GM19438 (cell line): ENCODE measurements at regions not wholly inside any gene's neighbourhood (a gene's known extent, or its start where the extent isn't known, plus 50 kb on each side); places are given as distances from the start of the nearest gene placed in this dataset.

Source experiments
- ATAC-seq: cut with Tn5 transposase; IDR thresholded peaks from one replicate; pipeline ENCODE4 v1.9.1; 2021; ENCODE audit warnings: low read depth; ENCODE audit not compliant: unreplicated experiment

DNA sequence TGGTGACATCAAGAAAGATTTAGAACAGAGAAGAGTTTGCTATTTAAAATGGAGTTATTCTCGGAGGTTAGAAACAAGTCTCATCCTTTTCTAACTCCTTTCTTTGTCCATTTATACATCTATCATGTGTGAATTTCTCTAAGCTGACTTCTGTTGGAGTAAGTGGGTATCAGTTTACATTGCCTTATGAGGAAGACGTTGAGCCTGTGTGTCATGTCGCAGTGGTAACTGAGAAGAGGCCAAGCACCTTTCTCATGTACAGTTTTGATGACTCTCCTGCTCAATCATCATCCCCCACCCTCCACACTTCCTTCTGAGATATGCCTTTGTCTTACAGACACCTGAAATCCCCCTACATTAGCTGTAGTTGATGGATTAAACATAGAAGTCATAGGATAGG is 624.8 kb downstream of the LIG4 start:
- no peak for ATAC-seq

DNA sequence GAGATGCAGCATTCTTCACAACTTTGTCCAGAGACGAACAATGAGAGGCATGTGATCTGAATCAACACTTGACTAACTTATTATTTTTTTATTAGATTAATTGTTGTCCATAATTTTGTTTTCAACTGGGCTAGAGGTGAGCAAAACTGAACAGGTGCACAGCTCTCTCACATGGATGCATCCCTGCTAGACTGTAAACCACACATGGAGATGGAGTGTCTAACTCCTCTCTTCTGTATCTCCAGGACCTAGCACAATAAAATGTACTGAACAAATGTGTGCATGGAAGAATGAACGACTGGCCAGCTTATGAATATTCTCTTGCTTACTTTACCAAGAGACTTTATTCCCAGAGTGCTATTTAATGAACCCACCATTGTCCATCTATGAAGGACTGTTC is 627.7 kb downstream of the LIG4 start:
- ATAC-seq = no peak

DNA sequence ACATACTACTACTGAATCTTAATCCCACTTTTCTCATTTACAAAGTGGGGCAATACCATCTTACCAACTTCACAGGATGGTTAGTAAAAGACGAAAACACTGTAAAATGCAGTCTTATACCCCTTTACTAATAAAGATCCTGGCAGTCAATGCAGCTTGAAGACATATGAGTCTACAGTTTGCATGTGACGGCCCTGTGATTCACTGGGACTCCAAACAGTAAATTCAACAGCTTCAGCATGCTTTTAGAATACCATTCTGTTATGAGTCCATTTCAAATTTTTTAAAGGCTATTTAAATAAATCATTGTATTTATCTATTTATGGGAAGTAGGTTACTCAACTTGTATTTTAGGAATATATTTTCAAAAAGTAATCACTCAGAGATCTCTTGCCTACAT is 629.1 kb downstream of the LIG4 start:
- no peak for ATAC-seq

DNA sequence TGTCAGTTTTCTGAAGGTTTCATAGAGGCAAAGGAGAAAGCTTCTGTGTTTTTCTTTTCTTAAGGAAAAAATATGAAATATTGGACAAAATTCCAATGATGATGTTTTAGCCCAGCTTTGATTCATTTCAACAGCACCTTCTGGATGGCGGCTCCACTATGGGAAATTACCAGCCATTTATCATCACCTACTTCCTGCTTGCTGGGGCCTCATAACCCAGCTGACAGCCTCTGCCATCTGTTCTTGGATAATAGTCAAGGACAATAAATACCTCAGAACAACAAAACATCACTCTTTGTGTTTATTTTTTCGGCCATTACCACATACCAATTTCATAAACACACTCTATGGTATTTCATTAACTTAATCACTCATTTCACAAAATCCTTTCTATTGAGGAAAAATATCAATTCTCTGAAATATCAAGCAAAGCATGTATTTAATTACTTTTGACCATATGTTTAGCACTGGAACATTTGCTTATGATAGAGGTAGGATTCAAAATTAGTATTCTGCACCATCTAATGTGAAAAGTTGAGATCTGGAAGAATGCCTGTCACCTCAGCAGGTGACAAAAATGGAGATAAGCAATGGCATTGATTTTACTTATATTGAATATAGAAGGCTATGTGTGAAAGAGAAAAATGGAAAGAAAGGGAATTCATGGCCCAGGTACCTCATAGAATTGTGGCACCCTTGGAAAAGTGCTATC is 629.7 kb downstream of the LIG4 start:
- no peak for ATAC-seq

DNA sequence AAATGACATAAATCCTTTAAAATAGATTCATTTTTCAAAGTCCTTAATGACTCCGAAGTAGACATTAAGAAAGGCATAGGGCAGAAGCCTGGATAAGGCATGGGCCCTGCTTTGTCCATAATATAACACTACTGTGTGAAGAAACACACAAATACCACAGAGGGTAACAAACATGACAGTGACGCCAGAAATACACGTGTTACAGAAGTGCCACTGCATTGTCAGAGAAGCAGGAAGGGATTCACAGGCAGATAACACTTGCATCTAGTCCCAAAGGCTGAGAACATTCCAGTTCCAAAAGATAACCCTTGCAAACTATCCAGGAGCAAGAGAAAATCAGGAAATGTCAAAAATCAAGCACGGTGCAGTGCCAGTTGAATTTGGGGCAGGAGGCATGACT is 633.2 kb downstream of the LIG4 start:
- ATAC-seq = no peak

DNA sequence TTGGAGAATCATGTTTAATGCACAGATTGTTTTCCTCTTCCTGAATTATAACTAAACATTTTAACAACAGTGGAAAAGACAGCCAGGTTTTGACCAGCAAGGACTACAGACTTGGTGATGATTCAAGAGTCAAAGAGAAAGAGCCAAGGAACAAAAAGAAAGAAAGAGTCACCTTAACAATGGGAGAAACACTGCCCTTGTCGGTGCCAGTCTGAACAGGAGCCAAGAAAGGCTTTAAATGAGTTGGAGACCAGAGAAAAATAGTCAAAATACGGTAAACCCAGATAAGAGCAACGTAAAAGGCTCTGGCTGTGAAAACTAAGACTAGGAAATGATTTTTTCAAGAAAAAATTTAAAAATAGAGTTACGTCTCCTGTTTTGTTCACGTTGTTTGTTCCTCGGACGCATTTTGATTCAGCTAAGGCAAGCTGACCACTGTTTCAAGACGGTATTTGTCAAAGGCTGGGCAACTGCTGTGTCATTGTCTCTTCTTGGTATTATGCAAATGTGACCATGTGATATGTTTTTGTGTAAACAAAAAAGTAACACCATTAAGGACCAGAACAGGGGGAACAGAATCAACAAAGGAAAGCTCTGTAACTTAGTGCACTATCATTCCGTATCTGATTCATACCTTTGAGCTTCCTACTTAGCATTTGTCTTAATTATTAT is 634.5 kb downstream of the LIG4 start:
- no peak for ATAC-seq

DNA sequence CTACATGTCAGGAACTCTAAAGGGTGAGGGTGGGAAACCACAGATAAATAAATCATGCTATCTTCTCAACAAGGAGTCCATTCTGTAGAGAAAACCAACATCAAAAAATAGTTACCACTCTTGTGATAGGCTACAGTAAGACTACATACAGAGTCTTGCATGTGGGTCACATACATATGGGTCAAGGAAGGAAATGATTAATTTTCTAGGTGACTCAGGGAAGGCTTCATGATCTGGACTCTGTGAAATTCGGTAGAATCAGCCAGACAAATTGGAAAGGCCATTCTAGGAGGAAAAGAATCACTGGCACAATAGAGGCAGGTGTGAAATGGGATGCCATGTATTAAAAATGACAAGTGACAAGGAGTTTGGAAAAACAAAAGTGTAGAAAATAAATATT is 638.9 kb downstream of the LIG4 start:
- no peak for ATAC-seq

DNA sequence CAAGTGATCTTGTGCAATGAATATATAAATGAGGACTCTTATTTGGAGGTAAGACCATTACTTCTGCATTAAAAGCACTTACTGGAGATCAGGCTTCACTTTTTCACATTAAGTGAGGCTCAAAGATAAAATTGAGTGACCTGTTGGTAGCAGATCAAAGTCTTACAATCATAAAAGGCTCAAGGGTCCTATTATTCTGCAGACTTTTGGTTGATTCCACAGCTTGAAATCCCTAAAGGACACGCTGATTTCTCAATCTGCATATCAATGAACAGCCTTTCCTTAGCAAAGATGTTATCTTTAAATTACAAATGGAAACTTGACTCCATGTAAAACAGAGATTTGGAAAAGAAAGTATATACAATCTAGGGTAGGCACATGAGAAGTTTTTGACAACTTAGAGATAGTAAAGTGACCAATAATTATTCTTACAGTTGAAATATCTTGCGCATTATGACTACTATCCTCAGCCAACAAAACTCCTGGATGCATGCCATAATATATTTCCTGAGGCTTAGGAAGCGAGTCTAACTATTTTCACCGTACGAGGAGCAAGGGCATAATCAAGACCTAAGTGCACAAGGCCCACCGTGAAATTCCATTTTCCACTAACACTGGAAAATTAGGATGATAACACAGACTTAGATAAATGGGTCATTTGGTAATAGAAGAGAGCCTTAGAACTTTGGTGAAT is 640.7 kb downstream of the LIG4 start:
- no peak for ATAC-seq

DNA sequence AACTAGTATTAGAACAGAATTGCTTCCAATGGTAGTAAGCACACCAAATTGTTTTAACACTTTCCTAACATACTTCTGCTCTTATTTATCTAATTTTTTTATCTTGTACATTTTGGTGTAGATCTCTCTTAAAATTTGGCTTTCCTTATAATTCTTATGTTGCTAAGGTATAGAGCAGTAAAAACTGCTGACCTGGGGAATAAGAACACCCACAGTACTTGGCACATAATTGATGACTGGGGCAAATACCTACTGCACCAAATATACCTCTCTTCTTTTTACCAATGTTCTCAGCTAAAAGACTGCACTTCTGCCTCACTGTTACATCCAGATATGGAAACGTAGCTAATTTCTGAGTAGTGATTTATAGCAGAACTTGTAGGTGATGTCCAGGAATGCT is 642.2 kb downstream of the LIG4 start:
- no peak for ATAC-seq

DNA sequence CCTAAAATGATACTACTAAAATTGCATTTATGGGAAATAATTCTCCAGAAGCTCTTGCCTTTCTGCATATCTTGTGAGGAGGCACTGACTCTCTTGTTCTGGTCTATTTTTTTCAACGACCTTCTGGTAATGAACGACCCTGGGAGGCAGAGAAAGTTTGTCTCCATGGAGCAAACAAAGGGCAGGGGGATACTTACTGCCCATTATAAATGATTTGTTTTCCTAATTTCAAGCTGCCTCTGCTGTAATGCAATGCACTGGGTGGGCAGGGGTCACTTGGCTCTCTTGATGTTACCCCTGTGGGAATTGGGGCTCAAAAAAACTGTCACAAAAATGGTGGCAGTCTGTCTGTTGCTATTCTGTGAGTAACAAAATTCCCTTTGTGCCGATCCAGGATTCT is 643.2 kb downstream of the LIG4 start:
- ATAC-seq = no peak

DNA sequence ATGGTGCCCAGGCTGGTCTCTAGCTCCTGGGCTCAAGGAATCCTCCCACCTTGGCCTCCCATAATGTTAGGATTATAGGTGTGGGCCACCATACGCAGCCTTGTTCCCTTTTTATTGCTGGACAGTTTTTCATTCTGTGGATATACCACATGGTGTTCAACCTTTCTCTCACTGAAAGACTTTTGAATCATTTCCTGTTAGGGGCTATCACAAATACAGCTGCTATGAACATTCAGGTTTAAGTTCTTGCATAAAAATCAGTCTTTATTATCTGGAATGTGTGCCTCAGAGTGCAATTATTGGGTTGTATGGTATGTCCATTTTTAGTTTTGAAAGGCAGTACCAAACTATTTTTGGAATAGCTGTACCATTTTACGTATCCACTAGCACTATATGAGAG is 647.2 kb downstream of the LIG4 start:
- no peak for ATAC-seq

DNA sequence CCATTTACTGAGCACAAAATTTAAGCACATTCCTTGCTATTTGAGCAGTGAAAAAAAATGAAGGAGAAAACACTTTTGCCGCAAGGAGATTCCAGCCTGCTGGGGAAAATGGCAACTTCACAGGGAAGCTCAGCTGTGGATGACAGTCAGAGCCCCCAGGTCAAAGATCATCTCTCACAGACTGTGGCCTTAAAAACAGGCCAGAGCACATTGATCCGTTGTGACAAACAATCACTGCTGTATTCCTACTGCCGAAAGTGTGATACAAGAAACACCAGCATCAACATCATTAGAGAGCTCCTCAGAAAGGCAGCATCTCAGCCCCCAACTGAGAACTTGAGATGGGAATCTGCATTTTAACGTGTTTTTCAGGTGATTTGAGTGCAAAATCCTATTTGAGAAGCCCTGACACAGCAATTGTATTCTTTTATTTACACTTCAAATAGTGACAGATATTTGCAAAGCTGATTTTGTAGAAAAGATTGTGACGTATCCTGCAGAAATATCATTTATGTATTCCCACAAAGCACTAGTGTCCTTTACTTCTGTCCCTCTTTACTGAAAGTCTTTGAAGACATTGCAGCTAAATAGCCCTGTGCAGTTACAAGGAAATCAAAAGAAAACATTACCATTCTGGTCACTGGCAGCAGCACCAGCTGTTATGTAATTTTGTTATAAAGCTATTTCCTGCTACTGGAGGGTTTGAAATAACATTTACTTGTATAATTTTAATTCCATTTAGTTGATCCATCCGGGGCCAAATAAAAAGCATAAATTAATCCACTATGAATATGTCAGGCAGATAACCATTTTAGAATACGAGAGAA is 652.0 kb downstream of the LIG4 start:
- ATAC-seq = no peak

DNA sequence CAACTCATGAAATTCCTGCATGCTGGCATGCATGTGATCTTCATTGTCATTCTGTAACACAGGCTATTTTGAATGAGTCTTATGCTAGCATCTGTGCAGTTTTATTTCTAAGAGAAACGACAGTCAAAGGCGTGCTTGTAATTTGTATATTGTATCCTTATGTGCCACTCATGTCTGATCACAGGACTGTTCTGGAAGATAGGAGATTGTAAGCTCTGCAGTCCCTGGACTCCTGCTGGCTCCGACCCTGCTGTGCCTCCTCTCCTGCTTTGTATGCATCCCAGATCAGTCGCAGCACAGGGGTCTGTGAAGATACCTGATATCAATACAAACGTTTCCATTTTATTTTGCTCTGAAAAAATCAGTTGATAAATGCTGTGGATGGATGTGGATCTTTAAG is 653.1 kb downstream of the LIG4 start:
- no peak for ATAC-seq

DNA sequence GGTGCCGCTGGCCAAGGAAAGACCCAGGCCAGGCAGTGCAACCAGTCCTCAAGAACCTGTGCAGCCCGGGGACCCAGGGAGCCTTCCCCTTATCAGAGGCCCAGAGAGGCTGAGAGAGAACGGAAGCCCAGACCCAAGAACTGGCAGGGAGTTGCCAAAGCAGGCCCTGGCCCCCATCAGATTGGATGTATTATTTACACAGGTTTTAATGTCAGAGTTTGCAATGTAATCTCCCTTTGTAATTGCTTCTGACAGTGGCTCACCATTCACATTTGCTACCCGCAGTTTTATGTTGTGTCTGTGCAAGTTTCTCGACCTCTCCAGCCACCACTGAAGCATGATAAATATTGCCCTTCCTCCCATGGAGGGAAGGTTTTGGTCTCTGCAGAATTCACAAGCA is 660.9 kb downstream of the LIG4 start:
- no peak for ATAC-seq

DNA sequence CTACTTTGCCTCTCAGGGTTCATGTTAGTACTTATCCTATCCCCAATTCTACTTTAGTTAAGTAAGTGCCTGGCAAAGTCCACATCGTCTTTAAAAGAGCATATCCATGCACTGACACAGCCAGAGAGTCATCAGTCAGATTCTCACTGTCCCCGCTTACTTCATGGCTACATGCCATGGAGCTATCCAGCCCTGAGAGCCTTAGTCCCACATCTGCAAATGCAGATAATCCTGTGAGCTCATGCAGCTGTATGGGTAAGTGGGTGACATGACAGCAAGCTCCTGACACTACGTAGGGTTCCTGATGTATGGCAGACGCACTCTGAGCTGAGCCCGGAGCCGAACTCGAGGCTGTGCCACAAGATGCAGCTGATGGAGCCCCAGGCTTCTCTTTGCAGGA is 661.5 kb downstream of the LIG4 start:
- ATAC-seq = no peak

DNA sequence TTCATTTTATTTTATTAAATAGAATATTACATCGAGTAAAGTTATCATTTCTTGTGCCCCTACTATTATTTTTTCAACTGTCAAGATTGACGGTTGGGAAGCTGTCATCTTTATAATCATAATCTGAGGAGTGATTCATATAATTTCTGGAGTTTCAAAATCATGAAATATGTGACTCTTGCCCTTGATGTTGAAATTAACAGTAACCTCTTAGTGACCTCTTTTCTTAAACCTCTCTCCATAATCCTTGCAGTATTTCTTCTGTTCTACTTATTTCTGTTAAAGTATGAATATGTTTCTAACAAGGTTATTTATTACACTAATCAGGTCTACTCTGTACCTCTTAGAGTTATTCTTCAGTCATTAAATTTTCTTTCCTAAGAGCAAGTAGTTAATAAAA is 663.8 kb downstream of the LIG4 start:
- no peak for ATAC-seq

DNA sequence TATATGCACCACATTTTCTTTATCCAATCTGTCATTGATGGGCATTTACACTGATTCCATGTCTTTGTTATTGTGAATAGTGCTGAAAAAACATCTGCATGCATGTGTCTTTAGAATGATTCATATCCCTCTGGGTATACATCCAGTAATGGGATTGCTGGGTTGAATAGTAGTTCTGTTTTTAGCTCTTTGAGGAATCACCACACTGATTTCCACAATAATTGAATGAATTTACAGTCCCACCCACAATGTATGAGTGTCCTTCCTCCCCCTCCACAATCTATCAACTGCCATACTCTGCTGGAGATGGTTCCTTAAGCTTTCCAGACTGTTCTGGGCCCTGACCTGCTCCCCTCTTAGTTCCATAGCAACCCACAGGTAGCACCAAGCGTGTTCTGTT is 667.0 kb downstream of the LIG4 start:
- no peak for ATAC-seq

DNA sequence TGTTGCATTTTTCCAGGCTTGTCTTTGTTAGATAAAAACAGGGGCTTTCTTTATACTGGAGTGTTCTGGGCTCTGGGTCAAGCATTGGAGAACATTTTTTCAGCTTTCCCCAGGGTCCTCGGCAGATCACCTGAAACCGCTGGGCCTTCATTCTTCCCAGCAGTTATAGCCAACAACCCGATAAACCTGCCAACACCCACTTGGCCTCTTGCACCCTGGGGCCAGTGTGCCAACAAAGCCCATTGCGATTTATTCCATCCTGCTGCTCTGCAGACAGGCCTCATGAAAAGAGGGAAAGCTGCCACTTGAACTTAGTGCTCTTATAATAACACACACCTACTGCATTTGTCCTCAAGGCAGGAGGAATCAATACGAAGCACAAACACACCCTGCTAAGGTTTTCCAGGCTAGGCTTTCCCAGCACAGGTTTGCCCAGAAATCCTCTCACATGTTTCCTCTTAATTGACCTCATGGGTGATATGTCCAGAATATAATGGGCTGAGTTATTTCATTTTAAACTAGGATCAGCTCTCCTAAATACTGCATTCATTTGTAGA is 669.3 kb downstream of the LIG4 start:
- no peak for ATAC-seq

DNA sequence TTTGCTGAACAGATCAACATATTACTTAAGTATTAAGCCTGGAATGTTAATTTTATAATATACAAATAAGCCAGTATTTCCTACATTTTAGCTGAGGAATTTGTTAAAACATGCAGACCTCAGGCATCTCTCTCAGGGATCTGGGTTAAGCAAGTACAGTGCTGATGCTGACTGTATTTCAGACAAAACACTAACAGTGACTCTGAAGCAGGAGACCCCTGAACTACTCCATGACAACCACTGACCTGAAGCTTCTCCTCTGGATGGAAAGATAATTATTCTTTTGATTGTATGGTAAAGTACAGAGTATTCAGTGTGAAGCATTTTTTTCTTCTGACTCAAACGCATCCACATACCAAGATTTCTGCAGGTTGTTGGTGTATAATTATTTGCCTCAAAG is 680.8 kb downstream of the LIG4 start:
- ATAC-seq = no peak

DNA sequence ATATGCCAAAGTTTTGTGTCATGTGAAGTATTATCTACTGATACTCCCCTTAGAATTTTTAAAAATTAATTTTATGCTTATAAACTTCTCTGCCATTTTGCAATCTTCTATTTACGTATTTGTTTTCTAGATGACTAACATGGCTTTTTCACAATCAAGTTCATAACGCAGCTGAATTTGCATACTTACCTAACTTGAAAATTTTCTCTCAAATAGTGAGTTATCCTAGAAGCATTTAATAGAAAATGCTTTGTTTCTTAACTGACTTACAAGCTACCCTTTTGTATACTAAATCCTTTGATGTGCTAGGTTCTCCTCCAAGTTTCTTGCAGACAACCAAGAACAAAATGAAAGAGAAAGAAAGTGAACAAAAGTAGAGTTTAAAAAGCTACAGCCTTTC is 683.5 kb downstream of the LIG4 start:
- ATAC-seq = no peak

DNA sequence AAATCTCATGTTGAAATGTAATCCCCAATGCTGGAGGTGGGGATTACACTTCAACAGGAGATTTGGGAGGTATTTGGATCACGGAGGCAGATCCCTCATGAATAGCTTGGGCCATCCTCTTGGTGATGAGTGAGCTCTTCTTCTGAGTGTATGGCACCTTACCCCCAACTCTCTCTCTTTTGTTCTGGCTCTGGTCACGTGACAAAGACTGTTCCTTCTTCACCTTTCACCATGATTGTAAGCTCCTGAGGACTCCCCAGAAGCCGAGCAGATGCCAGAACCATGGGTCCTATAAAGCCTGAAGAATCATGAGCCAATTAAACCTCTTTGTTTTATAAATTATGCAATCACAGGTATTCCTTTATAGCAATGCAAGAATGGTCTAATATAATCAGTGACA is 684.2 kb downstream of the LIG4 start:
- no peak for ATAC-seq
